PC-3 (cell line): ENCODE measurements at regions not wholly inside any gene's neighbourhood (a gene's known extent, or its start where the extent isn't known, plus 50 kb on each side); places are given as distances from the start of the nearest gene placed in this dataset.

Source experiments
- EZH2 ChIP-seq: fragments of 300-600 bp; sonication (generic); IDR thresholded peaks from one replicate; pipeline ENCODE4 v1.6.1; 2017; ENCODE audit warnings: antibody characterized with exemption, mild to moderate bottlenecking, low read length; ENCODE audit not compliant: unreplicated experiment
- TF ChIP-seq, protein P1 (sequence below): fragments of 300-600 bp; sonication (generic); conservative IDR thresholded peaks from 2 replicates; pipeline ENCODE4 v1.5.1; 2017; ENCODE audit warnings: antibody characterized with exemption, low read depth, mild to moderate bottlenecking, low read length

DNA sequence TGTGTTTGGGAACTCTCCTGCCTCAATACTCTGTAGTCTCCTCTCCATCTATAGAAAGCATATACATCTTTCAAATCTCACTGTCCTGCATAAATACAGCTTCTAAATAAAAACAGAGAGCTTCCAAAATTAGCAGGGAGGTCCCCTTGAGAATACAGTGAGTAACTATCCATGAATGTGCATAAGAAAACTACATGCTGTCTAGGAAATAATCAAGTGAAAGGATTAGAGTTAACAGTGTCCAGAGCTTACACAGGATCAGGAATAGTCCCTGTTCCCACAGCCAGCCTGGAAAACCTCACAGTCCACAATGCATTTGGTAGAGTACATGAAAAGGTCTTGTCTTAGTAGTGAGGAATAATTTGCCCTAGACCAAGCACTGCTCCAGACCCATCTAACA, 123.0 kb upstream of the POU3F2 start:
- TF ChIP-seq, protein P1, sequence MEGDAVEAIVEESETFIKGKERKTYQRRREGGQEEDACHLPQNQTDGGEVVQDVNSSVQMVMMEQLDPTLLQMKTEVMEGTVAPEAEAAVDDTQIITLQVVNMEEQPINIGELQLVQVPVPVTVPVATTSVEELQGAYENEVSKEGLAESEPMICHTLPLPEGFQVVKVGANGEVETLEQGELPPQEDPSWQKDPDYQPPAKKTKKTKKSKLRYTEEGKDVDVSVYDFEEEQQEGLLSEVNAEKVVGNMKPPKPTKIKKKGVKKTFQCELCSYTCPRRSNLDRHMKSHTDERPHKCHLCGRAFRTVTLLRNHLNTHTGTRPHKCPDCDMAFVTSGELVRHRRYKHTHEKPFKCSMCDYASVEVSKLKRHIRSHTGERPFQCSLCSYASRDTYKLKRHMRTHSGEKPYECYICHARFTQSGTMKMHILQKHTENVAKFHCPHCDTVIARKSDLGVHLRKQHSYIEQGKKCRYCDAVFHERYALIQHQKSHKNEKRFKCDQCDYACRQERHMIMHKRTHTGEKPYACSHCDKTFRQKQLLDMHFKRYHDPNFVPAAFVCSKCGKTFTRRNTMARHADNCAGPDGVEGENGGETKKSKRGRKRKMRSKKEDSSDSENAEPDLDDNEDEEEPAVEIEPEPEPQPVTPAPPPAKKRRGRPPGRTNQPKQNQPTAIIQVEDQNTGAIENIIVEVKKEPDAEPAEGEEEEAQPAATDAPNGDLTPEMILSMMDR: no peak
- TF ChIP-seq EZH2: no peak
